Upper lobe of left lung (tissue), 4 donors: ENCODE measurements at regions not wholly inside any gene's neighbourhood (a gene's known extent, or its start where the extent isn't known, plus 50 kb on each side); places are given as distances from the start of the nearest gene placed in this dataset.

Source experiments
- CTCF ChIP-seq, 6 experiments: fragments of 450-650 bp in 4 of 6; fragments of 200-600 bp in 2 of 6; sonication (generic) in 2 of 6; IDR thresholded peaks; one replicate each; pipeline ENCODE4 v1.5.1; 2016 to 2019; ENCODE audit warnings: antibody characterized with exemption in 6 of 6
- EP300 ChIP-seq, 4 donors: sonication (generic); formaldehyde crosslinking; IDR thresholded peaks; one replicate each; pipeline ENCODE4 v1.5.1; 2017; ENCODE audit warnings: antibody characterized with exemption in 4 of 4, control low read depth in 2 of 4
- POLR2A ChIP-seq, 4 donors: fragments of 450-650 bp; IDR thresholded peaks; one replicate each; pipeline ENCODE4 v1.5.1; 2016 to 2017; ENCODE audit warnings: antibody characterized with exemption in 4 of 4, mild to moderate bottlenecking in 2 of 4
- POLR2AphosphoS5 ChIP-seq, 2 donors: sonication (generic); formaldehyde crosslinking; IDR thresholded peaks; one replicate each; pipeline ENCODE4 v1.5.1; 2017; ENCODE audit warnings: antibody characterized with exemption in 2 of 2

DNA sequence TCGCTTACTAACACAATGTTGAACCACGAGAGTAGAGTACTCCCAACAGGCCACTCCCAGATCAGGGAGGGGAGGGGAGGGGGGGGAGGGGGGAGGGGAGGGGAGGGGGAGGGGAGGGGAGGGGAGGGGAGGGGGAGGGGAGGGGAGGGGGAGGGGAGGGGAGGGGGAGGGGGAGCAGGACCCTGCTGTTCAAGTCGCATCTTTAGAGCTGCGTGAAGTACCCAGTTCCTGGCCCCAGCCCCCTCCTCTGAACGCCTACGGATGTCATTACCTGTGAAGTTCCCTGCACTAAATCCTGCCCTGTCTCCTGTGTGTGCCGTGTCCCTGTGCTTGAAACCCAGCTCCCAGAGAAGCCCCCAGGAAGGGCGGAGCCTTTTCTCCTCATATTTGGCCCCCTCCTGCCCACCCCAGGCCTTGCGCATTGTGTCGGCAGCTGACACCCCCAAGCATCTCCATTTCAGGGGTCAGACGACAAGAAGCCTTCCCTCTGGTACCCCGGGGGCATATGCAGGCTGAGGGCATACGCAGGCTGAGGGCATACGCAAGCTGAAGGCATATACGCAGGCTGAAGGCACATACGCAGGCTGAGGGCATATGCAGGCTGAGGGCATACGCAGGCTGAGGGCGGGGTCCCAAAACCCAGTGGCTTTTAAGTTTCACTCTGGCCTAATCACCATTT lies 330.2 kb downstream of the C16orf95 start:
- TF ChIP-seq POLR2A (IDR thresholded peaks at IDR 0.05) (no peak), EP300 (IDR thresholded peaks at IDR 0.05) (no peak), CTCF (IDR thresholded peaks at IDR 0.05) (no peak), POLR2AphosphoS5 (IDR thresholded peaks at IDR 0.05) (no peak)
